COR-L47 (cell line): ENCODE measurements at regions not wholly inside any gene's neighbourhood (a gene's known extent, or its start where the extent isn't known, plus 50 kb on each side); places are given as distances from the start of the nearest gene placed in this dataset.

Experiments
- DNase-seq: peaks from one replicate; lab custom pipeline; 2025; lab: John Stamatoyannopoulos, UW

DNA sequence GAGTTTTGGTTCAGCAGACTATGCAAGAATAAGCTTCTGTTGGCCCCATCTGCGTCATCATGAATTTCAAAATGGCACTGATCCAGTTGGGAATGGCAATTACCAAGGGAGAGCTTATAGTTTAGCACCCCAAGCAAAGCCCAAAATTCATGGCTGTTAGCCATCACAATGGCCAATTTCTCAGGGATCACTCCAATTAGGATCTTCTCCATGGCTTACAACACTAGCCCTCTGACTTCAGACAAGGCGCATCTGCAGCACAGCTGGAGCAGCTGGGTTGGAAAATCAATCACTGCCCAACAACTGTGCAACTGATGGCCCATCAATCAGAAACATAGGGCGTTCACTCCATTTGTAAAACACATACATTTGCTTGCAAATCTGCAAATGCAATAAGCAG, 273.6 kb downstream of the SRBD1 start:
- no peak for DNase-seq

DNA sequence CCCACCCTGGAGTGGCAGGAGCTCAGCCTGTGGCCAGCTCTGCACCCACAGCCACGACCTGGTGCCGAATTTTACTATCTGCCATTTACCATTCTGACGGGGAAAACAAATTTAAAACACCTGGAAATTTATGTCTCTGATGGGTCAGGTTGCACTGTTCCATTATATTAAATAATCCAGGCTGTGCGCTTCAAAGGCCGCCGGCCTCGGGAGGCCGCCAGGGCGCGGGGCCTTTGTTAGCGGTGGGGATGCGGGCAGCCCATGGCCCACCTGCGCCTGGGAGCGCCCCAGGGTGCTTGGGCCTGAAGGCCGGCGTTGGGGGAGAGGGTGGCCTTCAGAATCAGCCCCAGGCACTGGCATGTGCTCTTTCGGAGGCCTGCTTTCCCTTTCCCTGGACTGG, 276.9 kb downstream of the SRBD1 start:
- no peak for DNase-seq

DNA sequence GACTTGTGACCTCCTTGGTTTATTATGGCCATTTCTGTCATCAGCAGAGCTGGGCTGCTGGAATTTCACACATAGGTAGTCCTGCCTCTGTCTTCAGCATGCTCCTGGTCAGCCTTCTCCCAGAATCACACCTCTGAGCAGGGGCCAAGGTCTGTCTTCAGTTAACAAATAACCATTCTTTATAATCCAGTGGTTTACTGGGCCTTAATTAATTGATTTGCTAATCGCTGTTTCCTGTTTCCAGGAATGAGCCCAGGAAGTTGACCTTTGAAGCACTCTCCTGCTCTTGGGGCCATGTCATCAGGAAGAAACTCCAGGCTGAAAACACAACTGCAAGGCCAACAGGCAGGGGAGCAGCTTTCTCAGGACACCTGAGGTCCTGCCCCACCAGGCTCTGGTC, 278.5 kb downstream of the SRBD1 start:
- no peak for DNase-seq

DNA sequence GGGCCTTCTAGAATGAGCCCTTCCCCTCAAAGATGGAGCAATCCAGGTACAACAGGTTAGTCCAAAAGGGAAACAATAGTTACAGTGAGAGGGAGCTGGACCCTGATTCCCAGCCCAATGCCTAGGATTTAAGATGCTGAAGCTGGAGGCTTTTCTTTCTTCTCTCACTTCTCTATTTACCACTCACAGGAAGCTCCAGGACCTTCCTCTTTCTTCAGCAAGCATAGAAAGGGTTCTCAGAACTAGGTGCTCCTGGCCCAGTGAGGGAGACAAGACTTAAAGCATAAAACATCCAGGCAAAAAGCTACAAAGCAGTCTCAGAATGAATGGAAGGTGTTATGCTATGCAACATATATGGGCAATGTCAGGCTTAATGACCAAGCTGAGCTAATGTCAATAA, 279.0 kb downstream of the SRBD1 start:
- DNase-seq: no peak

DNA sequence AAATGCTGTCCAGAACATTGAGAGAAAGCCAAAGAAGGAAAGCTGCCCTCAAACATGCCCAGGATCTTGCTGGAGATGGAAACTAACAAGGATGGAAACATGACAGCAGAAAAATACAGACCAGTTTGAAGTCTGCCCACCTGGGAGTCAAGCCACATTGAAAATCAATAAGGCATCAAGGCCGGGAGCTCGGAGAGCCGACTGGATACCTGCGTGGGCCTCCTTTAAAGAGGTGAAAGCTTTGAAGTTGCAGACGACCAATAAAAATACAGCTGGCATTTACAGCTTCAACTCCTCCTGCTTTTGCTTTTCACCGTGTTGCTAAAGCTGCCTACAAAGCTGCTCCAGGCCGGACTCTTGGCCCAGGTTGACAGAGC, 279.7 kb downstream of the SRBD1 start:
- no peak for DNase-seq

DNA sequence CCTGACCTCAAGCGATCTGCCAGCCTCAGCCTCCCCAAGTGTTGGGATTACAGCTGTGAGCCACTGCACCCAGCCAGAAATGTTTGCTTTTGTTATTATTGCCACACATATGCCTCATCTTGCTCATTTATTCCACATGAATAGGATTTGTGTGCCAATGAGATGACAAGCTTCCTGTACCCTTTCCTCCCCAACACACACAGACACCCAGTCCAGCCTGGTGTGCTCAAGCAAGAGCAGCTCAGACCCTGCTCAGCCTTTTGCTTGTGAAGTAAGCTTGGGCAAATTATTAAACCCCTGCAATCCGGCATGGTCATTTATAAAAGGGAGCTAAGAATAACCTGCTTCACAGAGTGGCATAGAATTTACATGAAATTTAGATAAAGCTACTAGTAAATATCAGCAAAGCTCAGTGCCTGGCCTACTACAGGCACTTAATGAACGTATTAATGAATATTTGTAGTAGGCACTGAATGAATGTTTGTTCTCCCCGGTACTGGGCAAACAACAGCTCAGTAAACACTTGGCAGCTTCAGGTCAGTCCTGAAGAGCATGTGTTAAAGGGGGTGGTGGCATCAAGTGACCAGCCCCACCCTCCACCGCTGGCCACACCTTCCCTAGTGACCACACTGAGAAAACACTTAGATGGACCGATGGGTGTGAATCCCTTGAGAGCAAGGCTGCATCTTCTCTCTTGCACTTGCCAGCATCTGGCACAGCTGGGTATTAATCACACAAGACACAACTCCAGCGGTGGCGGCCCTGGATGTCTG, 280.2 kb downstream of the SRBD1 start:
- peak; percentile 23 for DNase-seq

DNA sequence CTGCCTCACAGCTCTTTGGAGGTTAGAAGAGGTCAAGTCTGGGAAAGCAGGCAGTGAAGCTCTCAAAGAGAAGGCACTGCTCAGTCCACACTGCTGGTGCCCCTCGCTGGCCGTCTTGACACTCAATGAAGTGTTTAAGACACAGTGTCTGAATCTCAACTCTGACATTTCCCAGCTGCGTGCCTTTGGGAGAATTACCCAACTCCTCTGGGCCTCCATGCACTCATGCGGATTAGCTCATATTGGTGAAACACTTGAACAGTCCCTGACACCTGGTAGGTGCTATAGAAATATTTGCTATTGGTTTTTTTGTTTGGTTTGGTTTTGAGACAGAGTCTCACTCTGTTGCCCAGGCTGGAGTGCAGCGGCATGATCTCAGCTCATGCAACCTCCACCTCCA, 281.0 kb downstream of the SRBD1 start:
- DNase-seq: no peak

DNA sequence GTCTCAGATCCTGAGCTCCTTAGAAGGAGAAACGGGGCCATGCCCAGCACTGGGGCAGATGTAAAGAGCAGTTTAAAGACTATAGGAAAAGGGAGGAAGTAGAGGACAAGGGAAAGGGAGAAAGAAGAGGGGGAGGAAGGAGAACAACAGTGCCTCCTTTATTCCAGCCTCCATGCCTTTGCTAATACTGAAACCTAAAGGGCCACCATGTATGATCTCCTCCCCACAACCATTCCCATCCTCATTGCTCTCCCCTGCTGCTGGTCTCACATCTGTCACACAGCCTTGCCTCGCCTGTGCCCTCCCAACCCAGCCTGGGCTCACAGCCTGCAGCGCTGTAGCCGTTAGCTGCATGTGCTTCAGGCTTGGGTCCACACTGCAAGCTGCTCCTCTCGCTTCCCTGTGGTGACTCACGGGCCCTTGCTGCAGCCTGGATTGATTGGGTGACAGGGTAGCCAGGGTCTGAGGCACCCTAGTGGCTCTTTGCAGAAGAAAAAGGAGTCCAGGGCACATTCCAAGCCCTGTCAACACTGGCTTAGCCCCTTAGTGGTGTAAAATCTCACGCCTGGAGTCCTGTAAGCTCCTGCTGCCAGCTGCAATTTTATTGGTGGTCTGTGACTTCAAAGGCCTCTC, 281.9 kb downstream of the SRBD1 start:
- no peak for DNase-seq

DNA sequence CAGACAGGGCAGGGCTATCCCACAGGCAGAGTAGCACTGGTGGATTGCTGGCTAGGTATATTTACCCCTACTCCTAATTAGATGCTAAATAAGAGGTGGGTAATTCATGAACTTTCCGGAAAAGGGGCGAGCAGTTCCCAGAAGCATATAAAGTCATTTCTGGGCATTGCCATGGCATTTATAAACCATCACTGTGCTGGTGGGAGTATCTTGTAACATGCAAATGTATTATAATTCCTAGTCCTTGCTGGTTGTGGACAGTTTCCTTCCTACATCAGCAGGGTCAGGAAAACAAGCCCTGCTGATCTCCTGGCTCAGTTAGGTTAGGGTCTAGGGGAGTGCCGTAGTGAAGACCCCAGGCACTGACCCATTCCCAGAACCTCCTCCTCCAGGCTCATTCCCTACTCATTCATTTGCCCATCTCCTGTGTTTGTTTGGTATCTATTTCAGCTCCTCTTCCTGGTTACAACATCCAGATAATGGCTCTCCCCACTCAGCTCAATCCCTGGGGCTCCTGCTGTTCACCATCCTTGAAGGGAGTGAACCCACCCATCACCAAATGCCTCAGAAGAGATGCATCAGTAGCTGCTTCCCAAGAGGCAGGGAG, 282.7 kb downstream of the SRBD1 start:
- DNase-seq: no peak

DNA sequence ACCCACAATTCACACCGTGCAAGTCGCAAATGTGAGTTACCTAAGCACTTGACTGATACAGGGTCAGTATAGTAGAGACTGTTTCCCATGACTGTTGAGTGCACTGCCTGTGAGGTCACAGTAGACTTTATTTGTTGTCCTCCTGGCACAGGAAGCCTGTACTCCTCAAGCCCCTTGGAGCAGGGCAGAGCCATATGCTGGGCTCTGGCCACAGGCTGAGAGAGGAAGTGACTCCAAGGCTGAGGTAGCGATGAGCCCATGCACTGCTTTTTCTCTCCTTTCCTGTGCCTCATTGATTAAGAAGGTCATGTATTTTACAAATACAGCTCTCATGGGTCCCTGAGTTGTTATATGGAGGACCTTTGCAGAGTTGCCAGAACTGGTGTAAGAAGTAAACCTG, 287.7 kb downstream of the SRBD1 start:
- DNase-seq: no peak

DNA sequence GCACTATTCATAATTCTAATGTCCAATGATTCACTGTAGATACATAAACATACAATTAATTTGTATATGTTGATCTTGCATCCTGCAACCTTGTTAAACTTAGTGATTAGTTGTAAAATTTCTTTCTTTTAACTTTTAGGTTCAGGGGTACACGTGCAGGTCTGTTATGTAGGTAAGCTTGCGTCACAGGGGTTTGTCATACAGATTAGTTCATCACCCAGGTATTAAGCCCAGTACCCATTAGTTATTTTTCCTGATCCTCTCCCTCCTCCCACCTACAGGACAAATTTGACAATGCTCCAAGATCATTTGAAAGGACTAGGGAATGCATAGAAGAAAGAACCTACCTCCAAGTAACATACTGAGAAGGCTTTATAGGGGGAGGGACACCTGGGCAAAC, 290.1 kb downstream of the SRBD1 start:
- DNase-seq: no peak

DNA sequence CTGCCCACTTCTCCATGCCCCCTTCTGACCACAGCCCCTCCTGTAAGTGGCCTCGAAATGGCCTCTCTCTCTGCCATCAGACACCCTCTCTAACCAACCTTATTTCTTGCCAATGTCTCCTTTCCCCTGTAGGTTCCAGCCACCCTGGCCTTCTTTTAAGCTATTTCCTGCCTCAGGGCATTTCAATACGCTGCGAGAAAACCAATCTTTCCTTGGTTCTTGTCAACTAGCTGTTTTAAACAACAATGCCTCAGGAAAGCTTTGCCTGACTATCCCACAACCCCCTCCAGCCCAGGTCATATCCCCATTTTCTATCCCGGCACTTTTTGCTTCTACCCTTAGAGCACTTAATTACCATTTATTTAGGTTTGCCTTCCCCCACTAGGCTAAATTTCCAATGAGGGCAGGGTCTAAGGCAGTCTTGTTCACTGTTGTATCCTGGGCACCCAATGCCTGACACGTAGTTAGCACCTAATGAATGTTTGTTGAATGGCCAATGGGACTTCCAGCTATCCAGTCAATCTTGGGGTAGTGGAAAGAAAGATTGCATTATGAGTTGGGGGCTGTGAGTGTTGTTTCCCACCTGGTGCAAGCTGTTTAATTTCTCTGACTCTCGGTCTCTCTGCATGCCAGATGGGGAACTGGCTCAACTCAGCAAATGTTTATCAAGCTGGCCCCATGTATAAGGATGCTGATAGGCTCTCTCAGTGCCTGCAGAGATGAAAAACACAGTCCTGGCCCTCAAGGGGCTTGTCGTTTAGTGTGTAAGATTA, 291.2 kb downstream of the SRBD1 start:
- DNase-seq: no peak

DNA sequence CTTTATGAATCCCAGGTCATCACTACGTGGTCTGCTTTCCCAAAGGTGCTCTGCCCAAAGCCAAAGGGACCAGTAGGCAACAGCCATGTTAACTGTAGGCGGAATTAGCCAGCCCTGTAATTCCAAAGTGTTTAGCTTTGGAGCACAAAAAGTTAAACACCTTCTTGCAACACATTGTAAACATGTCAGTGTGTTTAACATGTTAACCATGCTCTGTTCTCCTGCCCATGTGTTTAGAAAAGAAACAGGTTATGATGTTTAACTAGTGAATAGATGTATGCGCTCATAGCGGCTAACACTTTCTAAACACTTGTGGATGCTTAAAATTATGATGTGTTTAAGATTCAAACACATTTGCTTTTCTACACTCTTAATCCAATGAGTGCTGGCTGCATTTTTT, 292.4 kb downstream of the SRBD1 start:
- no peak for DNase-seq

DNA sequence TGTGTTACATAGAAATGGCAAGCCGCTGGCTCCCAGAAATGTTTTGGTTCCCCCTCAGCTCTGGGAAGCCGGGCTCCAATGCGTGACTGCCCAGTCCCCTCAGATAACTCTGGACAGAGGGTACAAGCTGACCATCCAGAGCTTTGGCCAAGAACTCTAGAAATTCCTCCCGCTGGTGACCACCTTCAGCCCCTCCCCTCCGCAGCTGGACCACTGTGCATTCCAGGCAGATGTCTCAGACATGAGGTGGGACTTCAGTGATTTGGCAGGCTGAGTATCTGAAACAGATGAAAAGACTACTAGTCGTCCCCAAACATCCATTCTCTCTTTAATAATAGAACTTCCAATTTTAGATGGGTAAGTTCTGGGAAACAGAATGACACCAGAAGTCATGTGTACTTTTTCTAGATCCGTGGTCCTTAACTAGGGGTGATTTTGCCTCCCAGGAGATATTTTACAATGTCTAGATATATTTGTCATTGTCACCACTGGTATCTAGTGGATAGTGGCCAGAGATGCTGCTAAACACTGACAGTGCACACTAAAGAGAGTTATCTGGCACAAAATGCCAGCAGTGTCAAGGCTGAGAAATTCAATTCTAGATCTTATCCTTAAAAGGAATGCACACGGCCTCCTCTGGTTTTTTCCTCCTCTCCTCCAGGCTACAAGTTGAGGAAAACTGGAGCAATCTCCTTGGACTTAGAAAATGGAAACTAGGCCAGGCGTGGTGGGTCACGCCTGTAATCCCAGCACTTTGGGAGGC, 294.3 kb downstream of the SRBD1 start:
- DNase-seq: no peak

DNA sequence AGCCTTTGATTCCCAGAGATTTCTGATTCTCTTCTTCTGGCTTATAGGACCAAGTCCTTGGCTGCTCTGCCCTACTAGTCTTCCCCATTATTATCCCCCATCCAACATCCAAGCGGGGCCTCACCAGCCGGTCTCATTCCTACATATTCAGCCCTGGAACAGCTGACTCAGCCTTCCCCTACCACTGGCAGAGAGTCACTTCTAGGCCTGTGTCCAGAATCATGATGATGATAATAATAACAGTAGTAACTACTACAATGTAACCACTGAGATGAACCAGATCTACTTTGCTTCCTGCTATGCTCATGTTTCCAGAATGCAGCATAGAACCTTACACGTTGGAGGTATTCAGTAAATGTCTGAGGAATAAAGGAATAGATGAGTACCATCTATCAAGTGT, 295.2 kb downstream of the SRBD1 start:
- DNase-seq: no peak

DNA sequence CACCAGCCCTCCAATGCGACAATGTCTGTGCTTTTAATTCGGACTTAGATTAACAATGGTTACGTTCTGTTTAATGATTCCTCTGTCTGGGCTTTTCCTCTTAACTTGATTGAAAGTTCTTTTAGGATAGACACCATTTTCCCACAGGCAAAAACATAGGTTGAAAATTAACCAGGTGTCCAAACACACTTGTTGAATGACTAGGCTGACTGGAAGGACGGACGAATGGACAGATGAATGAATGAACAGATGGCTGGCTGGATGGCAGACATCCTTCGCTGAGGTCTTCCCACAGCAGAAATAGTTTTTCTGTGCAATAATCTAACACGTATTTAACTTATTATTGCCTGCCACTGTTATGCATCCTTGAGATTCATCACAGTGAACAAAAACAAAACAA, 298.8 kb downstream of the SRBD1 start:
- DNase-seq: no peak

DNA sequence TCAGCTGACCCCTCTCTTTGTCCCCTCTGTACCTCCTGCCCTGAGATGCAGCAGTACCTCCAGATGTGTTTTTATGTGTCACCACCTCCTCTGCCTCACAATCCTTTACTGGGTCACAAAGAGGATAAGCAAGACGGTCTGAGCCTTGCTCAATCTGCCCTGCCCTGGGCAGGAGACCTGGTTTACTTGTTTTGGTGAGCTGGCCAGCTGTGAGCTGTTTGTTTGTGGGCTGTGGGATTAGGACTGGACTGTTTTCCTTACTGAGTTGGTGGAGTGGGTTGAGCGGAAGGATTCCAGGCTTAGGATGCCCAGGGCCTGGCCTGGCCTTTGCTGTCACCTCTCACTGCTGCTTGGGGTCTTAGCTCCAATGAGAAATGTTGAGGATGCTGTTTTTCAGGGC, 299.5 kb downstream of the SRBD1 start:
- no peak for DNase-seq

DNA sequence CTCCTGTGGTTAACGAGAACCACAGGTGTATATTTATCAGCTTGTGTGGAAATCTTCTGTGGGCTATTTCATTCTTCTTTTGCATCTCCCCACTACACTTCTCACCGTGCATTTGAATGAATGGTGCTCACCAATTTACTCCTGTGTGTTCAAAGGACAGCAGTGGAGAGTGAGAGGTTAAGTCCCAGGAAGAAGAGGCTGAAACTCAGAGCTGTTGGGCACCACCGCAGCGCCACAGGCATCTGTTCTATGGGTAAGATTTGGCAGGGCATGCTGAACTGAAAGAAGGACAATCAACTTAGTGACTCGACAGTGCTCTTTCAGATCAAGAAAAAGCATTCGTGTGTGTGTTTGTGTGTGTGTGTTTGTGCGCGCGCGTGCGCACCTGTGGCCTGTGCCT, 297.9 kb upstream of the SIX2 start:
- no peak for DNase-seq

DNA sequence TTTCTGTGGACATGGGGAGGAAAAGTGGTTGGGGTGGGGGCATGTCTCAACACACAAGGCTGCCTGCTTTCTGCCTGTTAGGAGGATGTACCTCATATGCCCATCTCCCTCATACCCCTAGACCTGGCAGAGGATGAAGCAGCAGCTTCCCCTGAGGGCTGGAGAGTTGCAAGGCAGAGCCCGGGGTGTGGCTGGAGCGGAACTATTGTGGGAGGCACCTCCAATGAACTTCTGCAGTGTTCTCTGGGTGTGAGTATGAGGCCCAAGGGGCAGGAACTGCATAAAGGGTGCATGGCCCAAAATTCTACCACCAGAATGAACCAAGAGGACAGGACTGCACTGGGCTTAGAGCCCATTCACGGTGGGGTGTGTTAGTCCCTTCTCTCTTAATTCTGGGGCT, 296.3 kb upstream of the SIX2 start:
- DNase-seq: no peak

DNA sequence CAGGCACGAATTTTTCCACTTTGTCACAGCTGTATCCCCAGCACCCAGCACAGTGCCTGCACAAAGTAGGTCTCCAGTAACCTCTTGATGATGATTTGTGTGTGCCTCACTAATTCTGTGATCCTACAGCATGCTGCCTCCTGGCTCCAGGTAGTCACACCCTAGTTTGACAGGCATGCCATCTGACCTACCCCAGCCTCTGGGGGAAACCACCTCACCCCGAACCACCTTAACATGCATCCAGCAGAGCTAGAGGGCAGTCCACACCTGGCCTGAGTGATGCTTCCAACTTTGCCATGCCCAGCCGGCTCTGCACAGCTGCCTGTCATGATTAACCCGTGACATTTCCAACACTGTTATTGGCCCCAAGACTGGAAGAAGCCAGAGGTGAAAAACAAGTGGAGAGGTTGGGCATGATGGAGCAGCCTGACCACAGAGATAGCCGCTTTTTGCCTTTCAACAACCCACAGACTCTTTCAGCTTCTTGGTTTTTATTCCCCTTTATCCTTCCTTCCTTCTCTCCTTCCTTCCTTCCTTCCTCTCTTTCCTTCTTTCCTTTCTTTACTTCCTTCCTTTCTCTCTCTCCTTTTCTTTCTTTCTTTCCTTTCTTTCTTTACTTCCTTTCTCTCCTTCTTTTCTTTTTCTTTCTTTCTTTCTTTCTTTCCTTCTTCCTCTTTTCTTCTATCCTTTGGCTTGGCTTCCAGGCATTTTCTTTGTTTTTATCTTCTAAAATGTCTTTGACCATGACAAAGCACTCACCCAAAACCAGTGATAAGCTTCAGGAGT, 294.4 kb upstream of the SIX2 start:
- no peak for DNase-seq
